ENCODE measurements at regions not wholly inside any gene's neighbourhood (a gene's known extent, or its start where the extent isn't known, plus 50 kb on each side); places are given as distances from the start of the nearest gene placed in this dataset.

DNA sequence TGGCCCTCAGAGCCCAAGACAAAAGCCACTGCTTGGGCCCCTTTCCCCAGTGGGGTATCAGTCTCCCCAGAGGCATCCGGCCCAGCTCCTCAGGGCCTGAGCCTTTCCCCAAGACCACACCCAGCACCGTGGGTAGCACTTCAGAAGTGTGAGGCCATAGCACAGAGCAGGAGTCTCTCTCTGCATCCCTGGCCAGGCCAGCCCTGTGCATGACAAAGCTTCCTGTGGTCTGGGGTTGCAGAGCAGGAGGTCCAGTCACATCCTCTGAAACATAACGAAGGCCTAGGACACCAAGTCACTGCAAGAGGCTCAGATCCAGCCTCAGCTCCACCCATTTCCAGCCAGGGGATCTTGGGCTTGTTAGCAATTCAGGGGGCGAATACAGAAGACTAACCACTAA, 56.8 kb upstream of the ZNF423 start:
- TF ChIP-seq, protein P1, sequence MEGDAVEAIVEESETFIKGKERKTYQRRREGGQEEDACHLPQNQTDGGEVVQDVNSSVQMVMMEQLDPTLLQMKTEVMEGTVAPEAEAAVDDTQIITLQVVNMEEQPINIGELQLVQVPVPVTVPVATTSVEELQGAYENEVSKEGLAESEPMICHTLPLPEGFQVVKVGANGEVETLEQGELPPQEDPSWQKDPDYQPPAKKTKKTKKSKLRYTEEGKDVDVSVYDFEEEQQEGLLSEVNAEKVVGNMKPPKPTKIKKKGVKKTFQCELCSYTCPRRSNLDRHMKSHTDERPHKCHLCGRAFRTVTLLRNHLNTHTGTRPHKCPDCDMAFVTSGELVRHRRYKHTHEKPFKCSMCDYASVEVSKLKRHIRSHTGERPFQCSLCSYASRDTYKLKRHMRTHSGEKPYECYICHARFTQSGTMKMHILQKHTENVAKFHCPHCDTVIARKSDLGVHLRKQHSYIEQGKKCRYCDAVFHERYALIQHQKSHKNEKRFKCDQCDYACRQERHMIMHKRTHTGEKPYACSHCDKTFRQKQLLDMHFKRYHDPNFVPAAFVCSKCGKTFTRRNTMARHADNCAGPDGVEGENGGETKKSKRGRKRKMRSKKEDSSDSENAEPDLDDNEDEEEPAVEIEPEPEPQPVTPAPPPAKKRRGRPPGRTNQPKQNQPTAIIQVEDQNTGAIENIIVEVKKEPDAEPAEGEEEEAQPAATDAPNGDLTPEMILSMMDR (conservative IDR thresholded peaks at IDR 0.05 in 1 of 2, IDR thresholded peaks at IDR 0.05 in 1 of 2; ENCODE audit: low read depth in 1 of 2, low read length in 2 of 2): no peak
- no peak for TF ChIP-seq EZH2 (IDR thresholded peaks at IDR 0.05; ENCODE audit: low read length, missing control alignments)

Data from fibroblast of lung (primary cell).